ENCODE measurements at regions not wholly inside any gene's neighbourhood (a gene's known extent, or its start where the extent isn't known, plus 50 kb on each side); places are given as distances from the start of the nearest gene placed in this dataset.
"Not testable (repeated sequence)": the region's sequence is repeated elsewhere in the genome, so short reads cannot be mapped to it uniquely, and the experiment has no call there.

- Histone ChIP-seq H3K27me3 (ENCODE audit: insufficient read depth) (no peaks in the 10 kb centered on the region; the same call in 1 of the 2 replicates), H3K9ac (no peak overlapping the region), H3K27ac (ENCODE audit: low read depth in 2 of 2, low read length in 1 of 2) (no peak overlapping the region), H3K9me3 (no peaks in the 10 kb centered on the region), H3K9me2 (no peaks in the 10 kb centered on the region), H3K79me2 (ENCODE audit: insufficient read depth) (no peaks in the 10 kb centered on the region), H3F3A (replicated peaks; ENCODE audit: insufficient read depth) (no peaks in the 10 kb centered on the region), H2AFZ (ENCODE audit: low read depth) (no peak overlapping the region), H3K4me3 (ENCODE audit: low read depth in 2 of 2, low read length in 1 of 2) (no peak overlapping the region), H3K4me2 (no peak overlapping the region), H3K4me1 (ENCODE audit: control insufficient read depth in 1 of 2, insufficient read depth in 2 of 2, low read depth in 1 of 2, low read length in 1 of 2) (no peaks in the 10 kb centered on the region), H3K36me3 (replicated peaks in 1 of 2; ENCODE audit: control insufficient read depth in 1 of 2, insufficient read depth in 2 of 2, low read length in 1 of 2) (no peaks in the 10 kb centered on the region), H4K20me1 (ENCODE audit: insufficient read depth) (no peaks in the 10 kb centered on the region)
- CTCF ChIA-PET: no interaction called here
- TF ChIP-seq MAX (IDR thresholded peaks at IDR 0.05; ENCODE audit: low read depth) (no peak), SMC3 (IDR thresholded peaks at IDR 0.05; ENCODE audit: low read depth, low read length) (no peak), RXRA (IDR thresholded peaks at IDR 0.05; ENCODE audit: borderline replicate concordance, low read depth) (no peak)
- POLR2A ChIA-PET: no interaction called here
- DNase-seq: no peak
- 0% methylated on average over 1 of the region's 1 CpG for whole genome bisulfite sequencing (ENCODE audit: low lambda C conversion rate)
Measured at GRCh38 chr10:118892255-118892654, 137.3 kb upstream of the NANOS1 start.

GRCh38 chr10:118894891-118895290, 134.6 kb upstream of the NANOS1 start:
- H3K4me2 ChIP-seq; H3K27me3 ChIP-seq (ENCODE audit: insufficient read depth); H3K9me3 ChIP-seq; H2AFZ ChIP-seq (ENCODE audit: low read depth); CTCF ChIA-PET; H4K20me1 ChIP-seq (ENCODE audit: insufficient read depth); H3K4me3 ChIP-seq (ENCODE audit: low read depth in 2 of 2, low read length in 1 of 2); H3K36me3 ChIP-seq (replicated peaks in 1 of 2; ENCODE audit: control insufficient read depth in 1 of 2, insufficient read depth in 2 of 2, low read length in 1 of 2); H3K27ac ChIP-seq (ENCODE audit: low read depth in 2 of 2, low read length in 1 of 2); H3K79me2 ChIP-seq (ENCODE audit: insufficient read depth); H3K9me2 ChIP-seq; DNase-seq; H3F3A ChIP-seq (replicated peaks; ENCODE audit: insufficient read depth); H3K4me1 ChIP-seq (ENCODE audit: control insufficient read depth in 1 of 2, insufficient read depth in 2 of 2, low read depth in 1 of 2, low read length in 1 of 2); H3K9ac ChIP-seq; POLR2A ChIA-PET: not testable (repeated sequence)
- WGBS (ENCODE audit: low lambda C conversion rate): 77% methylated on average over 21 of the region's 25 CpGs

- POLR2A ChIA-PET: no interaction called here
- H3K9me2 ChIP-seq: no peaks in the 10 kb centered on the region
- no peak overlapping the region for H3K9ac ChIP-seq
- H3F3A ChIP-seq (replicated peaks; ENCODE audit: insufficient read depth): no peaks in the 10 kb centered on the region
- no peaks in the 10 kb centered on the region for H3K9me3 ChIP-seq
- H4K20me1 ChIP-seq (ENCODE audit: insufficient read depth): no peaks in the 10 kb centered on the region
- CTCF ChIA-PET: no interaction called here
- H3K79me2 ChIP-seq (ENCODE audit: insufficient read depth): no peaks in the 10 kb centered on the region
- peaks cover 3 to 4% of the 10 kb centered on the region in 2 experiments; a peak in 3 of 4 replicates for H3K4me1 ChIP-seq (ENCODE audit: control insufficient read depth in 1 of 2, insufficient read depth in 2 of 2, low read depth in 1 of 2, low read length in 1 of 2)
- no peak overlapping the region for H2AFZ ChIP-seq (ENCODE audit: low read depth)
- H3K36me3 ChIP-seq (replicated peaks in 1 of 2; ENCODE audit: control insufficient read depth in 1 of 2, insufficient read depth in 2 of 2, low read length in 1 of 2): no peaks in the 10 kb centered on the region
- H3K4me2 ChIP-seq: no peak overlapping the region
- no peak for TF ChIP-seq USF1 (IDR thresholded peaks at IDR 0.05; ENCODE audit: borderline replicate concordance, low read depth)
- no peak for TF ChIP-seq RCOR1 (IDR thresholded peaks at IDR 0.05; ENCODE audit: low read length)
- no peak for TF ChIP-seq IRF3 (IDR thresholded peaks at IDR 0.05; ENCODE audit: low read depth, low read length)
- TF ChIP-seq RXRA (IDR thresholded peaks at IDR 0.05; ENCODE audit: borderline replicate concordance, low read depth): no peak
- TF ChIP-seq GABPA (IDR thresholded peaks at IDR 0.05; ENCODE audit: low read depth): no peak
- TF ChIP-seq GATA2 (CRISPR knock-in tag; IDR thresholded peaks at IDR 0.05): no peak
- TF ChIP-seq ZBTB33 (IDR thresholded peaks at IDR 0.05; ENCODE audit: borderline replicate concordance, low read depth): no peak
- no peak for TF ChIP-seq PBX3 (IDR thresholded peaks at IDR 0.05)
- TF ChIP-seq CHD2 (IDR thresholded peaks at IDR 0.05; ENCODE audit: low read length, partially characterized antibody): no peak
- TF ChIP-seq EZH2phosphoT487 (IDR thresholded peaks at IDR 0.05; ENCODE audit: borderline replicate concordance, low read depth): no peak
- no peak for TF ChIP-seq FOSL2 (IDR thresholded peaks at IDR 0.05; ENCODE audit: borderline replicate concordance, low read depth)
- TF ChIP-seq SIN3A (IDR thresholded peaks at IDR 0.05; ENCODE audit: borderline replicate concordance, low read depth, low read length): no peak
- no peak for TF ChIP-seq TCF12 (IDR thresholded peaks at IDR 0.05)
- no peak for TF ChIP-seq POLR2AphosphoS5 (IDR thresholded peaks at IDR 0.05; ENCODE audit: low read depth, low read length)
- no peak for DNase-seq
- no peak overlapping the region for H3K4me3 ChIP-seq (ENCODE audit: low read depth in 2 of 2, low read length in 1 of 2)
- WGBS (ENCODE audit: low lambda C conversion rate): 71% methylated on average over 9 of the region's 9 CpGs
- H3K27ac ChIP-seq (ENCODE audit: low read depth in 2 of 2, low read length in 1 of 2): no peak overlapping the region
- H3K27me3 ChIP-seq (ENCODE audit: insufficient read depth): no peaks in the 10 kb centered on the region
Measured at GRCh38 chr10:118900617-118901016, 128.9 kb upstream of the NANOS1 start.
